CD4-positive, alpha-beta T cell treated with Interleukin-10 for 1 hour (primary cell): ENCODE measurements at regions not wholly inside any gene's neighbourhood (a gene's known extent, or its start where the extent isn't known, plus 50 kb on each side); places are given as distances from the start of the nearest gene placed in this dataset.

Experiments used
- DNase-seq: peaks from one replicate; pipeline ENCODE4 v3.0.0-alpha.2; 2020

DNA sequence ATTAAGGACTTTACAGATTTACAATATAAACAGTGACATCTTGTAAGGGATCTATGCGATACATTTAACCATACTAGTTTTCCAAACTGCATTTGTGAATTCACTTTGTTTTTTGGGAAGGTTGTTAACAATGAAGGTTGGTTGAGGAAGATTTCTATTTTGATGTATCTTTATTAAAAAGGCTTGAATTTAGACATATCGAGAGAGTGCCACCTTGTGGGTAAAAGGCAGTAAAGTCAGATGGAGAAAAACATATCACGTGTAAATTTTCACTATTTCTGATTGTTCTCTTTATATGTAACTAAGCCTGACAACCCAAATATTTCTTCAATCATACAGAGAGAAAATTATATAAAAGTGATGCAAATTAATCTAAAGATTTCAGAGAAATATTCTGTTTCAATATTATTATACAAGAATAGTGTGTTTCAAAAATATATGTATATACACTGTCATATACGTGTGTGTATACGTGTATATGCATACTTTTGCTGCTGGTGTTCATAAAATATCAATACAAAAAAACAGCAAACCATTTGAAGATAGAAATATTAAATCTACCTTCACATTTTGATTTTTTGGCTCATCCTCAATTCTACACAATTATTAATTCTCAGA is 988.6 kb downstream of the SORCS1 start:
- no peak for DNase-seq

DNA sequence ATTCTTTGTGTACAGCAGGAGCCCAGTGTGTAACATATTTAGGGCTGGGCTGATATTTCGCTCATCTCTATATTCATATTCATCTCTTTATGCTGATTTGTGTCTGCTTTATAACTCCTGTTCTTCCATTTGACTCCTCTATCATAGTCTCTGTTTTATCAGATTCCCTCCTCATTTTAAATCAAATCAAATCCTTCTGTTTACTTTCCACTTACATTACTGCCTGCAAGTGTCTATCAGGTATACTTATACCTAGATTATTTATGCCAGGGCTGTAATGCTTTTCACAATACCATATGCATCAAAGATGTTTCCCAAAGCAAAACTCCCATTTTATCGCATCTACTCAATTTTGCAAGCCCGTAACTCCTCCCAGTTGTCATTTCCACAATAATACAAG is 990.7 kb downstream of the SORCS1 start:
- no peak for DNase-seq

DNA sequence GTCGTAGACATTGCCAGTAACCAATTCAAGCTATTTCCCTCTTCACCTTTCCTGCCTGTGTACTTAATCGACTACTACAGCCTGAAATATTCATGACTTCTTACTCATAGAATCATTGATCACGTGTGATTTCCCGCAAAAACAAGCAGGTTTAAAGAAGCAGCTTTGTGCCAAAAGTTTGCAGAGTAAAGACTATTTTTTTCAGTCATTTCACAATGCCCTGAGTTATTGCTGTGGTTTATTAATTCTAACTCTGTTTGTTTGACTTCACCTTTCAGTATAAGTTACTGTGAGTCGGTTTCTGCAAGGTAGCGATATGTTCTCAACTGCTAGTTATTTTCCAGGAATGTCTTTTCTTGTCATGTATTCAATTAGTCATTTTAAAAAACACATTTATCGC is 995.3 kb downstream of the SORCS1 start:
- DNase-seq: no peak

DNA sequence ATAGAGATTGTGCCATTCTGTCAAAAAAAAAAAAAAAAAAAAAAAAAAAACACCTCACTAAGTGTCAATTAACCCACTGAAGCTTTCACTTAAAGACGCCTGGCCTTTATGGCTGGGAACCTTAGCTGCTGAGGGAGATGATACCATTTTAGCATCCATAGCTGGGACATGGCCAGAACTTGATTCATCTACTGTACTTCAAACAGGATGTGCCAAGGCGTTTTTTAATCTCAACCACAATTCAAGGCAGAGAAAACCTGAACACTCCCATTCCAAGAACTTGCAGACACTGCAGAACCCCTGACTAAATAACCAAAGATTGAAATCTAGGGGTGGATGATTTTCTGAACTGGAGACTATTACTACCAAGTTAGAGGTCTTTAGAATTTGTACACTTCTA is 996.6 kb downstream of the SORCS1 start:
- no peak for DNase-seq

DNA sequence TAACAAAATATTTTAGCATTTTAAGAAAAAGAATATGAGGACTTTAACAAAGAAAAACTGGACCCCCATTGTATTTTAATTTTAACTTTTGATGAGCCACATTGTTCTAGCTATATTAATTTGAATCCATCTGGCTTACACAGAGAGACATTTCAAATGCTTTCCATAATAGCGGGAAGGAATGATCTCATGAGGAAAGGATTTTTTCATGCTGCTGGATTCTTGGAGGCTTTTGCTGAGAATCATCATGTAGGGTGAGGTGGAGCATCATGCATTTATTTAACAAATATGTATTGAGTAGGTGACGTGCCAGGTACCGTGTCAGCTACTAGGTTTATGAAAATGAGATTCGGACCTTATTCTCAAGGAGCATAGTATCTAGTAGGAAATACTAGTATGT is 1006.3 kb downstream of the SORCS1 start:
- DNase-seq: no peak

DNA sequence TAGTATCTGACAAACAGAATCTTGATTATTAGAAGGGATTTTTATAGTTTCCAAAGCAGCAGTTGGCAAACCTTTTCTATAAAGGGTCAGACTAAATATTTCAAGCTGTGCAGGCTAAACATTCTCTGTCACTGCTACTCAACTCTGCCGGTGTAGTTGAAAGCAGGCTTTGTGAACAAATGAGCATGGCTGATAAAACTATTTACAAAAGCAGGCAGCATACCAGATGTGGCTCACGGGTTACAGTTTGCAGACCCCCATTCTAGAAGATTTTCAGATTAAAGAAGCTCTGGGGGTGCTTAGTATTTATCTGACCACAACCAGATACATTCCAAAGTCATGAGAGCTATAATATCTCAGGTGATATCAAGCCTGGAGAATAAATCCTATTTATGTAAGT is 1017.5 kb downstream of the SORCS1 start:
- DNase-seq: no peak

DNA sequence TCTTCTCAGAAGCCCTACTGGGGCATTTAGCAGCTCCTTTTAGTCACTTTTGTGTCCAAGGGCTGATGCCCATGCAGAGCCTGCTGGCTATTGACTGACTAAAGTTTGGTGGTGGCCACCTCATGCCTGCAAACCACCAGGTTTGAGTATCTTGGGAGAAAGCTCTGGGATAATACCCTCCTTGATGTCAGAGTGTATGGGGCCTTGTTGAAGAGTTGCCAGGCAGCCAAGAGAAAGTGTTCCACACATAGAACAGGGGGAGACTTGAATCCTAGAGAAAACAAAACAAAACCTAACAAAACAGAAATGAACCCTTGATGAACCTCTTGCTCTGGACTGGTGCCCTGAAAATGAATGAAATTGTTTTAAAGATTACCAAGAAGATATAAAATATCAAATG is 1024.6 kb downstream of the SORCS1 start:
- DNase-seq: no peak

DNA sequence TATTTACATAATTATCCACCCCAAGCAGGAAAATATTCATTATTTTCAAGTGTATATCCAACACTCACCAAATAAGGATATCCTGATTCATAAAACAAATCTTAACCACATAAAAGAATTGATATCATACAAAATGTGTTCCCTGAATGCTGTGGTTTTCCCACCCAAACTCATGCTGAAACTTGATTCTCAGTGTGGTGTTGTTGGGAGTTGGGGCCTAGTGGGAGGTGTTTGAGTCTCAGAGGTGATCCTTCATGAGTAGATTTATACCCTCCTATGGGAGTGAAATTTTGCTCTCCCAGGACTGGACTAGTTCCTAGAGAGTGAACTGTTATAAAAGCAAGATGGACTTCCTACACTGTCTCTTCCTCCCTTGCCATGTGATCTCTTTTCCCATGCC is 1028.3 kb downstream of the SORCS1 start:
- no peak for DNase-seq

DNA sequence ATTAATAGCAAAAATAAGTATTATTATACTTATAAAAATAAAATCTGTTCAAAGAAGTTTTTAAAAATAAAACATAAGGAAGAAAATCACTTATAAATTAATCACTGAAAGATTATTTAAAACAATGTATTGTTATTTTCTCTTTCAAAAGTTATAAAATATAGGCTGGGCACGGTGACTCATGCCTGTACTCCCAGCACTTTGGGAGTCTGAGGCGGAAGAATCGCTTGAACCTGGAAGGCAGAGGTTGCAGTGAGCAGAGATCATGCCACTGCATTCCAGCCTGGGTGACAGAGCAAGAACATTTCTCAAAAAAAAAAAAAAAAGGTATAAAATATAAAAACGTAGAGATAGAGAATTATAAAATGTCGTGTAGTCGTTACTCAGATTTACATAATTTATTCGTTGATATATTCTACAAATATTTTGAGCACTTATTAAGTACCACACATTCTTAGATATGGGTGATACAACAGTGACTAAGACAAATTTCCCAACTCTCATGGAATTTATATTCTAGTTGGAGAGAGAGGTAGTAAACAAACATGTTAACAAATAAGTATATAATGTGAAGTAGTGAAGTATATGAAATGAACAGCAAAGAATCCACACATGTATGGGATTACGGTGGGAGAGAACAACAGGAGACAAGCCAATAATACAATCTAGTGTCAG is 1030.0 kb downstream of the SORCS1 start:
- no peak for DNase-seq

DNA sequence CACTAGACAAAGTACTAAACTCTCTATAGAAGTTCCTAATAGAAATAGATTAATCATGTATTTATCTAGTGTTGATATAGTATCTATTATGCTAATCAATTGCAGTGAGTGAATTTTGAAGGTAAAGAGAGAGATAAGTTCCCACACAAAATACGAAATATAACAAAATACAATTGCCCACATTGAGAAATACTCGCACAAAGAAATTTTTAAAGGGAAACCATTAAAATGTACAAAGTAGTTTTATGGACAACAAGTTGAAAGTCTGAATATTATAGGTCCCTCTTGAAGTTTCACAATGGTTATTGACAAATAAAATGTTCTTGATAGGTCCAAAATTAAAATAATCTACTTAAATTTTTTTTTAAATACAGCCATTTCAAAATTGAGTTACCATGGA is 1031.1 kb downstream of the SORCS1 start:
- DNase-seq: no peak

DNA sequence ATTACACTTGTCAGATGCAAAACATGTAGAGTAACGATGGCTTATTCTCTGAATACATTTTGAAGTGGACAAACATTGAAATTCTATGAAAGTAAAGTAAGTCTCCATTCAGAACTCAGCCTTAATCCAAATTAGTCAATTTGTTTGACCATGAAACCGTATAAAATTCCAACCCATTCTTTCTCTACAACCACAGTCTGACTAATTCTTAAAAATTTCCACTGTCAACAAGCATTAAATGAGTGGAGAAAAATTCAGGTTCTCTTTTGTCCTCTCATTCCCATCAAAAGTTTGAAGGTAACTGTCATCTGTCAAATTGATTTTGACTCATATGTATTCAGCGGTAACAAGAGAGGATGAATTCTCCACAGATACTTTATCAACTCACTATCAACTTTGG is 1031.5 kb downstream of the SORCS1 start:
- DNase-seq: no peak

DNA sequence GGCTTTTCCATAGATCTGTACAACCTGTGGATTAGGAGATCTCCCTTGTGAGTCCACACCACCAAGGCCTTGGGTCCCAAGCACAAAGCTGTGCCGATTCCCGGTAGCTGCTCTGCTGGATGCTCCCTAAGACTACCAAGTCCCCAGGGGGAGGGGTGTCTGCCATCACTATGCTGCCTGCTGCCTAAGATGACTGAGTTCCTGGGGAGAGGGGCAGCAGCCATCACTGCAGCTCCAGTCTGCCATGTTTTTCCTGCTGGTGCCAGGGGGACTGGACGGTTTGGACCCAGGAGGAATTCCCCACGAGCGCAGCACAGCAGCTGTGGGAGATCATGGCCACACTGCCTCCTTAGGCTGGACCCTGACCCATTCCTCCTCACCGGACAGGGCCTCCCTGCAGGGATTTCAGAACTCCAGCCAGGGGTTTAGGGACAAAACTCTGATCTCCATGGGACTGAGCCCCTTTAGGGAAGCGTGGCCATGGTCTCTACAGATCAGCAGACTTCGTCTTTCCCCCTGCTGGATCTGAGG is 1049.8 kb downstream of the SORCS1 start:
- DNase-seq: no peak

DNA sequence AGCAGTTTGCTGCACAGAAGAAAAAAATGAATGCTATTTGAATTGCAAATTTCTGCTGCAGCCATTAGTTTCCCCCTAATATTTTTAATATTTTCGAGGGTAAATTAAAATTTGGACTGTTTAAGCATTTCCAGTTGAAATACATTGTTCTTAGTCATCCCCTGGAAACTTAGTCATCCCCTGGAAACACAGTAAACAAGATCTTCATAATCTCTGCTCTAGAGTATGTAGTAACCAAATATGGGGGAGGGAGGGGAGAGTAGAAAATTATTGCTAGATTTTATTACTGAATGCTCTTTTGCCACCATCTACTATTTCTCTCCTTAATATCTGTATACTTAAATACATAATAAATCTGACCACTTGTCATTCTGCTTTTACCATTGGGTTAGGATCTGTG is 1053.3 kb downstream of the SORCS1 start:
- no peak for DNase-seq

DNA sequence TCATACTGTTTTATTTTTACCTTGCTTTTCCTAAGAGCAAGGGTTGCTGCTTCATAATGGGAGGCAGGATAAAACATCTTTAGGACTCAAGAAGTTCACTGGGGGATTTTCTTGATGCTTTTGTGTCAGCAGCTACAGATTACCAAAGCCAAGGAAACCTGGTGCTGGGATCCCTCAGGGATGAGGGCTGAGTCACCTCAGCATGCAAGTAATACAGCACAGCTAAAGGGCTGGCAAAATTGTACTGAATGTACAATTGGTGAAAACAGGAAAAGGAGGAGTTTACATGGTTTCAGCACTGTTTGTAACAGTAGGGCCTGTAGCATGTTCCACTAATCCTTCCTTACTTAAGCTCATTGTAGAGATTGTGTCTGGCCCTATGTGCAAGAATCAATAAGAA is 1056.8 kb downstream of the SORCS1 start:
- no peak for DNase-seq

DNA sequence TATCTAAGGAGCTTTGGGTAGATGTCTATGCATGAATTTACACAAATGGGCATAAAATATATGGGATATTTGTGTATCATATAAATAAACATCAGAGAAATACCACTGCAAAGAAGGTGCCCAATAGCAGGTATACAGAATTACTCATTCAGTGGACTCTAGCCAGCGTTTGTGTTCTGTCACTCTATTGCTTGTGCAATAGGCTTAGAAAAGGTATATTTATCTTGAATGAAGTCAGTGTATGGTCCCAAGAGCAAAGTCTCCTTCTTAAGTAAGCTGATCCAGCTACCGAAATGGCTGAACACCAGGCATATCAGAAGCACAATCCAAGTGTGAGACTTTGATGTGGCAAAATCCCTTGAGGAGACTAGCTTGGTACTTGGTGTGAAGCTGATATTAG is 1058.4 kb downstream of the SORCS1 start:
- no peak for DNase-seq

DNA sequence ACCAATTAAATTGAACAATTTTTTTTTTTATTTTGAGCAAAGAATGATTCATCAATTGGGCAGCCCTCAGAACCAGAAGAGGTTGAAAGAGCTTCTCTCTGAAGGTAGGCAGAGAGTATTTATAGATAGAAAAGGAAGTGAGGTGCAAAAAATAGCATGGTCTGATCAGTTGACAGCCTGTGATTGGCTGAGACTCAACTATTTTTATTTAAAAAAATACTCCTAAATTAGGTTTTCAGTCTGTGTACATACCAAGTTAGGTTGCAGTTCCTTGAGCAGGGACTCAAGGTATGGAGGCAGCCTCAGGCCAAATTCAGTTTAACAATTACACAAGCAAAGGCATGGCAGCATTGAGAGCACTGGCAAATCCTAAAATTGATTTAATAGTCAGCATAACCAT is 1074.7 kb downstream of the SORCS1 start:
- no peak for DNase-seq

DNA sequence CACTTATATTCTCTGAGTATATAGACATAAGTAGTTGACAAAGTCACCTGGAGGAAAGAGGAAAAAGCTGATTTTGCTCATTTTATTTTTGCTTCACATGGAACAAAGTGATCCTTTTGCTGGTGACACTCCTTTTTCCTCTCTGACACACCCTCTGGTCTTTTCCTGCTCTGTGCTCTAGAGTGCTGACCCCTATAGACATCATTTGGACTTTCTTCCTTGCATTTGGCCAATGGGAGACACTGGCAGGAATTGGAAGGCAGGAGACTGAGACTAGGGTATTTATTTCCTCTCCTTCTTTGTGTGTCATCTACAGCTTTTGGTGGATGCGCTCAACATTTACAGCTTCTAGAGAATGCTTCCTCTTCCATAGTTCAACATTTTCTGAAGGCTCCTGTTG is 1078.1 kb downstream of the SORCS1 start:
- DNase-seq: no peak

DNA sequence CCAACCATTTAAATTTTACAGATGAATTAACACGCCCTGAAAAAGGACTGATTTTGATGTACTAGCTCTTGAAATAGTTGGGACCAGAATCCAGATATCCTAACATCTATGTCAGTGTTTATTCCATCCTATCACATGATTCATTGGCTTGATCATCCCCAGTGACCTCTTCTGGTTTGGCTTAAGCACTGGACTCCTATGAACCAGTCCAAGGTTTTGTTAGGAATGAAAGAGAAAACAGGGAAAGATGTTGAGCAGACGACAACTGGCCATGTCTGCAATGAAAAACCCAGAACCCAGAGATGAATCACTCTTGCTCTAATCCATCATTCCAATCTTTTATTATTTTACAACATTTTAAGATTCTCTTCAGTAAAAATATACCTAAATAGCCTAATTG is 1080.9 kb downstream of the SORCS1 start:
- DNase-seq: no peak

DNA sequence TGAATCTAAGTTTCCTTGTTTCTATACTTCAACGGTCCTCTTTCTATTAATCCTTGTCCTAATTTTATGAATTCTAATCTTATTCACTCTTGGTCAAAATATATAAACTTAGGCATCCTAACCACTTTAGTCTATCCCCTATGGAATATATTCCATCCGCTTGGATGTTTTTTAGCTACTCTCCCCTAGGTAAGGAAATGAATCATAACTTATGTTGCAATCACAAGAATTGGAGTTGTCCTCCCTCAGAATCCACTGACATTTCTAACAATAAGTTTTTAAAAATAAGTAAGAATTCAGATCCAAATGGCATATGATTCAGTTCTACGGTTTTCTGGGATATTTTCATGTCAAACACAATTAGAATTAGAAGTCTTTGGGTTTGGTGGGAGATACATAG is 1081.6 kb downstream of the SORCS1 start:
- DNase-seq: no peak

DNA sequence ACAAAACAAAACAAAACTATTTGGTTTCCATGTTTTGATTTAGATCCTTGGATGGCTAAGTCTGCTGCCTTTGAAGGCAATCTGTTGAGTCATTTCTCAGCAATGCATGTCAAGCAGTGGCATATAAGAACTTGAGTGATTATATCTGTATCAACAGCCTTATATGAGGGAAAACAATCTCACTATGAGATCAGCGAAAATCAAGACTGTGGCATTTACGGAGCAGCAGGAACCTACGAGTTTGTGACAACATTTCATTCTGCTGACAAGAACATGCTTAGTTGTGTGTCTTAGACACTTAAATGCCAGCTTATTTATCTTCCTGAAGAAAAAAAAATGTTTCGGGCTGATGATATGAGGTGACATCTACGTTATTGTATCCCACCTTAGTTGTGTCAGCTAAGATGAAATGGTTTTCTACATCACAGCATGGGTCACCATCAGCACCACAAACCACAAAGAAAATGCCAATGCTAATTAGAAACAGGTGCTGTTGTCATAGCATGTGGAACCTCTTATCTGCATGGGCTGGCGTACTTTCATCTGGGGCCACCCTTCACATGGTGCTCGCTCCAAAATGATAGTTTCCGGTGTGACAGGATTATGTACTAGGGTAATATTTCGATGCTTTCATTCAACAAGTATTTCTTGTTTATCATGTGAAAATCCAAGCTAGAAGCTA is 1085.5 kb downstream of the SORCS1 start:
- DNase-seq: no peak

DNA sequence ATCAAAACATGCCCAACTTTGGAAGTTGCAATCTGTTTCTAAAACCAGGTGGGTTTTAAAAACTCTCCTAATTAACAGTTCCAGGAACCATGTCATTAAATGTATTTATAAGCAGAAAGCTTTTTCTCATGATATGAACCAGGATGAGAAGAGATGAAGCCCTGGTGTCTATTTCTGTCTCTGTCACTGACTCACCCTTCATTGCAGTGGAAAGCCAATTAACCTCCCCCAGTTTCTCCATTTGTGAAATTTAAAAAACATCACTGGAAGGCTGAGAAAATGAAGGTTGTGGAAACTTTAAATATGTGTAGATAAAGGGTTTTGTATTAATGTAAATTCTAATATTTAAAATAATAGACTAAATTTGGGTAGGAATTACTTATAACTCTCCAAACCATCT is 1088.0 kb downstream of the SORCS1 start:
- no peak for DNase-seq

DNA sequence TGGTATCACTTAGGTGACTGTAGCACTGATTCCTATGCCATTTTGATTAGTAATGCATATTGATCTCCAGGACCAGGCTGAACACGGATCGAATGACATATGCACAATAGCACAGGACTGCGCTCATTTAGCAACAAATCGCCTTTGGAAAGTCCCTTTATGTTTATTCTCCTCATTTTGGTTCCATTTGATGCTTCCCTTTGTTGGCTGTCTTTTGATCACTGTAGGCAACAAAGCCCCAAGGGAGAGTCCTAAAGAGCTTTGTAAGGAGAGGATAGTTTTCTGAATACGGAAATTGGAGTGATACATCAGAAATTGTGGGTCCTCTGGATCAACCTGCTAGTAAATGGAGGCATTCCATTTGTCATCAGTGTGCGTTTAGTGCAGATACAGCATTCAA is 1111.4 kb downstream of the SORCS1 start:
- DNase-seq: no peak

DNA sequence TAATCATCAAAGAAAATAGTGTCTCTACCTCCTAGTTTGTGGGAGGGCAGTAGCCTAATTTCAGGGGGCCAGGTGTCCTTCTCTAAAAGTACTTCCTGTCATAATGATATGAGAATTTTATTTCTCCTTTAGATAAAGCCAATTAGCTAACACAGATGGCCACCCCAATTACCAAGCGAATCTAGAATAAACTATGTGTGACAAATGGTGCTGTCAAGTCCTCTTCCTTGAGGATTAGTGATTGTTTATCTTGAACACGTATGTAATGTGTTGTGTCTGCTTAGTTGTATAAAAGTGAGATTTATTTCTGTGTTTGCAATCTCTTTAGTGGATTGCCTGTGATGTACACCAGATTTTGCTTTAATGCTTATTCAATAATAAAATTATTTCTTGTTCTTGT is 1120.0 kb downstream of the SORCS1 start:
- DNase-seq: no peak

DNA sequence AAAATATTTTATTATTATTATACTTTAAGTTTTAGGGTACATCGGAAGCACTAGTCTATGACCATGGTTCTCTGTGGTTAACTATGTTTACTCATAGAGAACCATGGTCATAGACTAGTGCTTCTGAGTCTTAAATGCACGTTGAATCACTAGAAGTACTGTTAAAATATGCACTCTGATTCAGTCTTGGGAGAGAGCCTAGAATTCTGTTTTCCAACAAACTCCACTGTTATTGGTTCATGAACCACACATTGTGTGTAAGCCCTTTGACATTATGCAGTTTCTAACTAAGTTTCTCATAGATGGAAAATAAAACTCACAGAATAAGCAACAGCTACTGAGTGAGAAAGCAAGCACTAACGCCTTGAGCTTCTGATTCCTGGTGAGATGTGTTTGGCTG is 1120.6 kb downstream of the SORCS1 start:
- DNase-seq: no peak
